D721Med (cell line): ENCODE measurements at regions not wholly inside any gene's neighbourhood (a gene's known extent, or its start where the extent isn't known, plus 50 kb on each side); places are given as distances from the start of the nearest gene placed in this dataset.
"Not testable (repeated sequence)": the region's sequence is repeated elsewhere in the genome, so short reads cannot be mapped to it uniquely, and the experiment has no call there.

Experiments used
- DNase-seq: peaks from one replicate; pipeline ENCODE4 v3.0.0; 2011; ENCODE audit warnings: low spot score; ENCODE audit not compliant: insufficient read length
- FAIRE-seq: peaks from 2 replicates; lab custom pipeline; 2011; peaks lifted over from hg19 to GRCh38; lab: Jason Lieb, UNC
- CTCF ChIP-seq: IDR thresholded peaks from 2 replicates; pipeline ENCODE4 v1.5.1; 2012; ENCODE audit warnings: mild to moderate bottlenecking, control low read depth; ENCODE audit not compliant: insufficient read depth; ENCODE audit errors: missing control alignments

DNA sequence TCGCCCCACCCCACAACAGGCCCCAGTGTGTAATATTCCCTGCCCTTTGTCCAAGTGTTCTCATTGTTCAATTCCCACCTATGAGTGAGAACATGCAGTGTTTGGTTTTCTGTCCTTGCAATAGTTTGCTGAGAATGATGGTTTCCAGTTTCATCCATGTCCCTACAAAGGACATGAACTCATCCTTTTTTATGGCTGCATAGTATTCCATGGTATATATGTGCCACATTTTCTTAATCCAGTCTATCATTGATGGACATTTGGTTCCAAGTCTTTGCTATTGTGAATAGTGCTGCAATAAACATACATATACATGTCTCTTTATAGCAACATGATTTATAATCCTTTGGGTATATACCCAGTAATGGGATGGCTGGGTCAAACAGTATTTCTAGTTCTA, 132.7 kb downstream of the SNX10 start:
- not testable (repeated sequence) for DNase-seq, FAIRE-seq

GRCh38 chr7:26425655-26426054, 134.0 kb downstream of the SNX10 start:
- FAIRE-seq: no peak
- no peak for TF ChIP-seq CTCF
- DNase-seq: no peak

DNA sequence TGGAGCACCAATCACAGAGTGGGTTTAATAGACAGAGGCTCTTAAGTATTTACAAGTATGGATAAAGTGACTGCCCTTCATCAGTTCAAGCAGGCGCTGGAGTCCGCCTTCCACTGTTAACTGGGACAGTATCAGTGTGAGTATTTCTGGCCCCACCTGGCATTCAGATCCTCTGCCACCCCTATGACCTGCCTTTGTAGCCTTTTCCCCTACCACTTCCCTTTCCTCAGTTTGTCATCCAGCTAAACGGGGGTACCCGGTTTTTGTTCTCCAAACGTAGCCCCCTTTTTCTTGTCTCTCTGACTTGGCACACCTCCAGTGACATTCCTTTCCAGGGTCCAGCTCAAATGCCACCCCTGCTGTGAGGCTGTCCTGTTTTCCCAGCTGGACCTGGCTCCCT, 134.4 kb downstream of the SNX10 start:
- DNase-seq: no peak
- FAIRE-seq: no peak
- no peak for TF ChIP-seq CTCF

DNA sequence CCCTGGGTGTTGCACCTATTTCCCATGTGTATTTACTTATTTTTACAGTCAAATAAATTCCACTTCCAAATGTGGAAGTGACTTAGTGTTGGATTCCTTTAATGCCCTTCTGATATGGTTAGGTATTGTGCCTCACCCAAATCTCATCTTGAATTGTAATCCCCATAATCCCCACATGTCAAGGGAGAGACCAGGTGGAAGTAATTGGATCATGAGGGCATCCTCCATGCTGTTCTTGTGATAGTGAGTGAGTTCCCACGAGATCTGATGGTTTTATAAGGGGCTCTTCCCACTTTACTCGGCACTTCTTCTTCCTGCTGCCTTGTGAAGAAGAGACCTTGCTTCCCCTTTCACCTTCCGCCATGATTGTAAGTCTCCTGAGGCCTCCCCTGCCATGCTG, 136.9 kb downstream of the SNX10 start:
- TF ChIP-seq CTCF: no peak
- DNase-seq: no peak
- peak; percentile 97 for FAIRE-seq

DNA sequence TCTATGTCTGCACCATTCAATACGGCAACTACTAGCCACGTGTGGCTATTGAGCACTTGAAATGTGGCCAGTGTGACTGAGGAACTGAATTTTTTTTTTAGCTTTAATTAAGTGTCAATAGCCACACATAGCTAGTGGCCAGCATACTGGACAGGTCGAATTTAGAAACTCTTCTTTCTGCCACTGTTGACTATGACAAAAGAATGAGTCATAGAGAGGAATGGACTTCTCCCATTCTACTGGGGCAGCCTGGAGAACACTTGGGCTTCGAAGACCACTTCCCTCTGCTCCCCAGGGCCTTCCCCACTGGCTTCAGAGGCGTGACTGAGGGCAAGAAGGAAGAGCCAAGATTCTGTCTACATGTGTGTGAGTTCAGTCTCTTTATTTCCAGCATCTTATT, 137.5 kb downstream of the SNX10 start:
- no peak for DNase-seq
- no peak for FAIRE-seq

DNA sequence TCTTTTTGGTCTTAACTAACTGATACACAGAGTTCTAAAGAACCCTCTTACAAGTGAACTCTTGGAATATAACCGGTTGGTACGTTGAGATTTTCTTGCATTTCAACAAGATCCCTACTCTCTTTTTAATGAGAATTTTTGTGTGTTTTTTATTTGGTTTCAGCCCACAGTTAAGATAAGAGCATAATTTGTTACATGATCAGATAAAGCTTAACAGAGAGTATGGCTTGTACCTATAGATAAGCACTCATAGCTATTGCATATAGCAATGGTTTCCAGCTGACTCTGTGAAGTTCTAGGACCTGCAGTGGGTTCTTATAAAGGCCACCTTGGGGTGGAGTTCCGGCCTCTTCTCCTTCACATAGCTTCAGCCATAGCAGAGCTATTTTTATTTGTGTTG, 143.3 kb downstream of the SNX10 start:
- TF ChIP-seq CTCF: no peak
- FAIRE-seq: no peak

More for the DNA sequence above, 137.5 kb downstream of the SNX10 start:
- TF ChIP-seq CTCF: no peak

DNA sequence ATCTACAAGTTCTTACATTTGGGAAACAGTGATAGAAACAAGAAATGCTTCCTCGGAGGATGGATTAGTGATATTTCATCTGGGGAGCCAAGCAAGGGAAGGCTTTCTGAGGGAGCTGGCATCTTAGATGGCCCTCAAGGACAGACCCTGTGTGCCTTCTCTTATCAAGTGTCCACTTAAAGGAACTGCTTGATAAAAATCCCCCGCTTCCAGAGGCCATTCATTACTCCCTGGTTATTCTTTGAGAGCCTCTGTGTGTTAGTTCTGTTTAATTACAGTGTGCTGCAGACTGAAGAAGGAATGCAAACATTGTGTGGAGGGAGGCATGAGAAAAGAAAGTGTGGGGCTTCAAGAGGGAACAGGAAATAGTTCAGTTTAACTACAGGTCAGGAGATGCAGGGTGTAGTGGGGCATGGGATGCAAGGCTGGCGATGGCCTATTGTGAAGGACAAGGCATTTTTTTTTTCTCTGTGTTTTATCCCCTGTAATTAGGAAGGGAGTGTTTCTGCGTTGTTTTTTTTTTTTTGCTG, 145.4 kb downstream of the SNX10 start:
- DNase-seq (no peak), FAIRE-seq (no peak)
- no peak for TF ChIP-seq CTCF

More for the DNA sequence above, 143.3 kb downstream of the SNX10 start:
- DNase-seq: no peak

DNA sequence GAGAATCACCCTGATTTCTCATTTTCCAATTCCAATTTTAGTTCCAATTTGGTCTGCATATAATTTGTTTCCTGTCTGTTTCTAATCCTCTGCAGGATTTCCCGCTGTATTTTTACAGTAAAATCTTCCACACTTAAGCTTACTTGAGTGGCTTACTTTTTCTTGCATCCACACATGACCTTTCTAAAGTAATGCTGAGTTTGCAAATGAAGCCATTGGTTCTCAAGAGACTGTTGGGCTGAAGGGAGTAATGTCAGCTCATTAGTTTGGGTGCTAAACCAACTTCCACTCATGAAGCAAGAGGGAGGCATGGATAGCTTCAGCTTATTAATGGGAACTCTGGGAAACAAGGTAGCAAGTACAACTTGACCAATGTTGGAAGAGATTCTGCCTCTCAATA, 146.4 kb downstream of the SNX10 start:
- no peak for DNase-seq
- no peak for FAIRE-seq
- TF ChIP-seq CTCF: no peak
